CD14-positive monocyte (primary cell): ENCODE measurements at regions not wholly inside any gene's neighbourhood (a gene's known extent, or its start where the extent isn't known, plus 50 kb on each side); places are given as distances from the start of the nearest gene placed in this dataset.

Source experiments
- DNase-seq, 3 donors: peaks; one replicate each; pipeline ENCODE4 v3.0.0-alpha.2; 2011 to 2022
- H2AFZ ChIP-seq: 2 replicates; pipeline ENCODE4 v1.6.0; 2012; ENCODE audit warnings: mild to moderate bottlenecking, low read depth, low read length, inconsistent platforms; ENCODE audit not compliant: insufficient read depth, poor library complexity, severe bottlenecking
- H3K27ac ChIP-seq, 2 donors: 1 replicate in 1 of 2; 2 replicates in 1 of 2; pipeline ENCODE4 v1.5.1; 2012 to 2013; ENCODE audit warnings: low read length in 2 of 2, control low read depth in 1 of 2, inconsistent platforms in 1 of 2, low read depth in 1 of 2, mild to moderate bottlenecking in 1 of 2
- H3K27me3 ChIP-seq, 2 donors: one replicate each; pipeline versions ENCODE4 v1.6.0 to v1.6.1; 2011 to 2013; ENCODE audit warnings: low read length in 2 of 2; ENCODE audit not compliant: control insufficient read depth in 2 of 2, insufficient read depth in 2 of 2
- H3K36me3 ChIP-seq, 2 donors: replicated peaks in 1 of 2; 1 replicate in 1 of 2; 2 replicates in 1 of 2; pipeline versions ENCODE4 v1.5.1 to v1.6.1; 2012 to 2013; ENCODE audit warnings: low read length in 2 of 2, control low read depth in 1 of 2, inconsistent platforms in 1 of 2, mild to moderate bottlenecking in 1 of 2; ENCODE audit not compliant: insufficient read depth in 2 of 2, control insufficient read depth in 1 of 2
- H3K4me1 ChIP-seq, 2 donors: 1 replicate in 1 of 2; 2 replicates in 1 of 2; pipeline versions ENCODE4 v1.5.1 to v1.6.1; 2012 to 2013; ENCODE audit warnings: low read length in 2 of 2, control low read depth in 1 of 2, inconsistent platforms in 1 of 2, mild to moderate bottlenecking in 1 of 2, moderate library complexity in 1 of 2; ENCODE audit not compliant: insufficient read depth in 2 of 2, control insufficient read depth in 1 of 2
- H3K4me2 ChIP-seq: replicated peaks from 2 replicates; pipeline ENCODE3; 2012; ENCODE audit warnings: low read length, moderate library complexity, mild to moderate bottlenecking; ENCODE audit not compliant: poor library complexity, severe bottlenecking; ENCODE audit errors: extremely low read depth
- H3K4me3 ChIP-seq, 3 experiments: fragments of 200-600 bp in 1 of 3; sonication (generic) in 1 of 3; replicated peaks in 1 of 3; 1 replicate in 2 of 3; 2 replicates in 1 of 3; pipeline ENCODE4 v1.5.1; 2011 to 2013; ENCODE audit warnings: low read length in 3 of 3, mild to moderate bottlenecking in 3 of 3, control low read depth in 2 of 3, low read depth in 2 of 3, inconsistent platforms in 1 of 3, moderate library complexity in 1 of 3
- H3K79me2 ChIP-seq: 2 replicates; pipeline ENCODE4 v1.6.0; 2012; ENCODE audit warnings: mild to moderate bottlenecking, control low read depth, inconsistent platforms, low read length, moderate library complexity; ENCODE audit not compliant: insufficient read depth
- H3K9ac ChIP-seq: 2 replicates; pipeline ENCODE4 v1.6.0; 2017; ENCODE audit warnings: low read length, mild to moderate bottlenecking; ENCODE audit not compliant: insufficient read depth, poor library complexity, severe bottlenecking
- H3K9me3 ChIP-seq, 2 donors: replicated peaks in 1 of 2; 1 replicate in 1 of 2; 2 replicates in 1 of 2; pipeline versions ENCODE4 v1.5.1 to v1.6.1; 2012 to 2013; ENCODE audit warnings: low read length in 2 of 2, control low read depth in 1 of 2; ENCODE audit not compliant: control insufficient read depth in 1 of 2, insufficient read depth in 1 of 2
- H4K20me1 ChIP-seq: 2 replicates; pipeline ENCODE4 v1.6.0; 2012; ENCODE audit warnings: mild to moderate bottlenecking, low read length, control low read depth, moderate library complexity; ENCODE audit not compliant: insufficient read depth
- H3K27ac Mint-ChIP-seq, 7 donors: one replicate each; pipeline ENCODE4 v1.8.0; 2020; ENCODE audit warnings: mild to moderate bottlenecking in 7 of 7, mixed read lengths in 7 of 7, moderate library complexity in 6 of 7, inconsistent platforms in 2 of 7
- H3K27me3 Mint-ChIP-seq, 3 donors: one replicate each; pipeline ENCODE4 v1.8.0; 2021 to 2022; ENCODE audit warnings: low read depth in 3 of 3, mild to moderate bottlenecking in 3 of 3, mixed read lengths in 3 of 3, moderate library complexity in 3 of 3, inconsistent platforms in 1 of 3
- H3K36me3 Mint-ChIP-seq, 2 donors: one replicate each; pipeline ENCODE4 v1.8.0; 2020; ENCODE audit warnings: mixed read lengths in 2 of 2, inconsistent platforms in 1 of 2, mild to moderate bottlenecking in 1 of 2
- H3K4me1 Mint-ChIP-seq: one replicate; pipeline ENCODE4 v1.8.0; 2020; ENCODE audit warnings: mild to moderate bottlenecking, mixed read lengths
- H3K4me3 Mint-ChIP-seq, 2 donors: one replicate each; pipeline ENCODE4 v1.8.0; 2020; ENCODE audit warnings: mild to moderate bottlenecking in 2 of 2, mixed read lengths in 2 of 2, moderate library complexity in 1 of 2
- H3K9me3 Mint-ChIP-seq, 7 donors: one replicate each; pipeline ENCODE4 v1.8.0; 2020 to 2022; ENCODE audit warnings: mixed read lengths in 7 of 7, mild to moderate bottlenecking in 6 of 7, moderate library complexity in 6 of 7, inconsistent platforms in 2 of 7
- WGBS: methylation state at CpG from one replicate; pipeline ENCODE4 v1.1.5; 2013; ENCODE audit warnings: missing lambda C conversion rate; ENCODE audit not compliant: insufficient coverage; 5-methylcytosine and 5-hydroxymethylcytosine counted together
- intact Hi-C, 2 donors: fragments of 100-400 bp; cut with micrococcal nuclease; formaldehyde crosslinking; loops; one replicate each; pipeline versions ENCODE4 v1.15.0 to v1.15.1; 2023
- TF ChIP-seq, protein P1 (sequence below): fragments of 200-600 bp; IDR thresholded peaks from one replicate; pipeline ENCODE4 v1.8.0; 2022; ENCODE audit warnings: antibody characterized with exemption, mild to moderate bottlenecking

DNA sequence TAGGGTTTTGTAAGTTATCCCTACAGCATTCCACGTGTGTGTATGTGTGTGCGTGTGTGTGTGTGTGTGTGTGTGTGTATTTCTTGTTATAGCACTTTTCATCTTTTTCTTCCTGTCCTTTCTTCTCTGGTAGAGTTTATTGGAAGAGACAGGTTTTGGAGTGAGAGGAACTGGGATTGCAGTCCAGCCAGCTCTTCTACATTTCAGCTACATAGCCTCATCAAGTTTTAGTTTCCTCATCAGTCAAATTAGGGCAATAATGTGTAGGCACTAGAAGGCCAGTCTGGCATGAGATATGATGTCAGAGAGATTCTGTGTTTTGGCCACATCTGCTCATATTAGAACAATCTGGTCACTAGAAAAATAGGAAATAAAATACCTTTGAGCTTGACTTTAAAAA, 1283.5 kb upstream of the TENM4 start:
- Histone ChIP-seq H3K4me3 (no peak overlapping the region), H3K4me1 (no peaks in the 10 kb centered on the region), H3K9ac (no peak overlapping the region), H3K36me3 (no peaks in the 10 kb centered on the region), H4K20me1 (no peaks in the 10 kb centered on the region), H3K4me2 (no peak overlapping the region), H3K79me2 (no peaks in the 10 kb centered on the region), H2AFZ (no peak overlapping the region), H3K27ac (no peak overlapping the region), H3K27me3 (no peaks in the 10 kb centered on the region), H3K9me3 (no peaks in the 10 kb centered on the region)
- Mint-ChIP-seq H3K36me3 (no peaks in the 10 kb centered on the region), H3K27ac (no peak overlapping the region), H3K4me1 (no peaks in the 10 kb centered on the region), H3K9me3 (no peaks in the 10 kb centered on the region), H3K27me3 (peaks cover 0 to 1% (median 0%) of the 10 kb centered on the region in 3 donors), H3K4me3 (no peak overlapping the region)
- no CpG with 5 or more reads among the region's 2 CpGs for WGBS
- DNase-seq = no peak
- TF ChIP-seq, protein P1, sequence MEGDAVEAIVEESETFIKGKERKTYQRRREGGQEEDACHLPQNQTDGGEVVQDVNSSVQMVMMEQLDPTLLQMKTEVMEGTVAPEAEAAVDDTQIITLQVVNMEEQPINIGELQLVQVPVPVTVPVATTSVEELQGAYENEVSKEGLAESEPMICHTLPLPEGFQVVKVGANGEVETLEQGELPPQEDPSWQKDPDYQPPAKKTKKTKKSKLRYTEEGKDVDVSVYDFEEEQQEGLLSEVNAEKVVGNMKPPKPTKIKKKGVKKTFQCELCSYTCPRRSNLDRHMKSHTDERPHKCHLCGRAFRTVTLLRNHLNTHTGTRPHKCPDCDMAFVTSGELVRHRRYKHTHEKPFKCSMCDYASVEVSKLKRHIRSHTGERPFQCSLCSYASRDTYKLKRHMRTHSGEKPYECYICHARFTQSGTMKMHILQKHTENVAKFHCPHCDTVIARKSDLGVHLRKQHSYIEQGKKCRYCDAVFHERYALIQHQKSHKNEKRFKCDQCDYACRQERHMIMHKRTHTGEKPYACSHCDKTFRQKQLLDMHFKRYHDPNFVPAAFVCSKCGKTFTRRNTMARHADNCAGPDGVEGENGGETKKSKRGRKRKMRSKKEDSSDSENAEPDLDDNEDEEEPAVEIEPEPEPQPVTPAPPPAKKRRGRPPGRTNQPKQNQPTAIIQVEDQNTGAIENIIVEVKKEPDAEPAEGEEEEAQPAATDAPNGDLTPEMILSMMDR = no peak
- intact Hi-C loops = loop anchor here in 1 of 2 donors (10.0 kb wide), 1 partner anchor 60 kb away; no protein-coding TSS in a partner anchor

DNA sequence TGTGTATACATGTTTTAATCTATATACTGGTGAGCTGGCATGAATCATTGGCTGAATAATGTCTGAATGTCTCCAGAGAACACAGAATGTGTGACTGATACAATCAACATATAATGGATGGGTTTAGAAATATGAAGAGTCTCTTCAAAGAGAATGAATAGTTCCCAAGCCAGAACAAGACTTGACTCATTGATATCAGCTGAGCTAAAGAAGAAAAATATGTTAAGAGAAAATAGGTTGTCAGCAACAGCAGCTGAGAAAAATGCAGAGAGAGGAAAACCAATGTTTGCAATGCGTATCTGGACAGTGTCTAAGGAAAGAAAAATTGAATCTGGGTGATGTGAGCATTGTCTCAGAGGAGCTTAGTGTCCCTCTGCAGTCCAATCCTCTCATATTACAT, 1281.8 kb upstream of the TENM4 start:
- Mint-ChIP-seq H3K36me3 (no peaks in the 10 kb centered on the region), H3K27ac (no peak overlapping the region), H3K4me1 (no peaks in the 10 kb centered on the region), H3K4me3 (no peak overlapping the region), H3K27me3 (peaks cover 0 to 1% (median 0%) of the 10 kb centered on the region in 3 donors), H3K9me3 (no peaks in the 10 kb centered on the region)
- Histone ChIP-seq H3K9ac (no peak overlapping the region), H3K27ac (no peak overlapping the region), H3K4me1 (no peaks in the 10 kb centered on the region), H3K4me2 (no peak overlapping the region), H3K36me3 (no peaks in the 10 kb centered on the region), H3K4me3 (no peak overlapping the region), H3K9me3 (no peaks in the 10 kb centered on the region), H3K27me3 (no peaks in the 10 kb centered on the region), H4K20me1 (no peaks in the 10 kb centered on the region), H2AFZ (no peak overlapping the region), H3K79me2 (no peaks in the 10 kb centered on the region)
- intact Hi-C loops = loop anchor here in 1 of 2 donors (10.0 kb wide), 1 partner anchor 62 kb away; no protein-coding TSS in a partner anchor
- TF ChIP-seq, protein P1 = no peak
- no peak for DNase-seq
- whole genome bisulfite sequencing = no CpG with 5 or more reads among the region's 1 CpG
